GM23338 (cell line): ENCODE measurements at regions not wholly inside any gene's neighbourhood (a gene's known extent, or its start where the extent isn't known, plus 50 kb on each side); places are given as distances from the start of the nearest gene placed in this dataset.

Source experiments
- CREB1 ChIP-seq: fragments of 250-450 bp; sonication (Bioruptor Pico); IDR thresholded peaks from 2 replicates; pipeline ENCODE4 v1.5.0; 2020; ENCODE audit warnings: low read depth, mild to moderate bottlenecking, moderate library complexity
- CTCF ChIP-seq, 2 experiments: fragments of 200-600 bp in 1 of 2; sonication (generic) in 1 of 2; conservative IDR thresholded peaks; 2 replicates each; pipeline versions ENCODE4 v1.5.1 to v1.6.1; 2016 to 2017; ENCODE audit warnings: antibody characterized with exemption in 2 of 2, low read depth in 2 of 2, mild to moderate bottlenecking in 2 of 2, moderate library complexity in 1 of 2
- ETS1 ChIP-seq: IDR thresholded peaks from 2 replicates; pipeline ENCODE4 v1.6.1; 2016; ENCODE audit warnings: antibody characterized with exemption
- EZH2 ChIP-seq: fragments of 200-600 bp; sonication (generic); IDR thresholded peaks from one replicate; pipeline ENCODE4 v1.8.0; 2017; ENCODE audit warnings: antibody characterized with exemption, mild to moderate bottlenecking, low read depth; ENCODE audit not compliant: unreplicated experiment
- EZH2phosphoT487 ChIP-seq: fragments of 200-600 bp; sonication (generic); IDR thresholded peaks from one replicate; pipeline ENCODE4 v1.8.1; 2018; ENCODE audit warnings: antibody characterized with exemption; ENCODE audit not compliant: unreplicated experiment
- JUNB ChIP-seq: IDR thresholded peaks from one replicate; pipeline ENCODE4 v1.6.1; 2016; ENCODE audit warnings: antibody characterized with exemption; ENCODE audit not compliant: unreplicated experiment
- NANOG ChIP-seq: IDR thresholded peaks from 2 replicates; pipeline ENCODE4 v1.6.1; 2016; ENCODE audit warnings: antibody characterized with exemption, borderline replicate concordance
- POLR2AphosphoS5 ChIP-seq: IDR thresholded peaks from 2 replicates; pipeline ENCODE4 v1.6.1; 2016; ENCODE audit warnings: antibody characterized with exemption, low read depth
- REST ChIP-seq: IDR thresholded peaks from one replicate; pipeline ENCODE4 v1.6.1; 2018; ENCODE audit warnings: antibody characterized with exemption; ENCODE audit not compliant: unreplicated experiment
- STAT1 ChIP-seq: IDR thresholded peaks from one replicate; pipeline ENCODE4 v1.6.1; 2016; ENCODE audit warnings: antibody characterized with exemption; ENCODE audit not compliant: unreplicated experiment
- ZNF331 ChIP-seq: fragments of 250-450 bp; sonication (Bioruptor Pico); IDR thresholded peaks from 2 replicates; pipeline ENCODE4 v1.5.0; 2020; ENCODE audit warnings: low read depth, mild to moderate bottlenecking, moderate library complexity
- ZNF462 ChIP-seq: fragments of 250-450 bp; sonication (Bioruptor Pico); IDR thresholded peaks from 2 replicates; pipeline ENCODE4 v1.5.0; 2020; ENCODE audit warnings: mild to moderate bottlenecking, moderate library complexity

- TF ChIP-seq CTCF (conservative IDR thresholded peaks at IDR 0.05; ENCODE audit: low read depth in 2 of 2) (no peak), EZH2 (no peak), POLR2AphosphoS5 (no peak), JUNB (no peak), EZH2phosphoT487 (no peak), REST (no peak), CREB1 (CRISPR knock-in tag) (no peak), ETS1 (no peak), NANOG (no peak), STAT1 (no peak), ZNF331 (CRISPR knock-in tag) (no peak), ZNF462 (CRISPR knock-in tag) (no peak)
Measured at GRCh38 chr7:108643136-108643535, 73.5 kb downstream of the DNAJB9 start.
